HG02759 (cell line): ENCODE measurements at regions not wholly inside any gene's neighbourhood (a gene's known extent, or its start where the extent isn't known, plus 50 kb on each side); places are given as distances from the start of the nearest gene placed in this dataset.

Experiments
- ATAC-seq: cut with Tn5 transposase; IDR thresholded peaks from one replicate; pipeline ENCODE4 v1.9.1; 2021; ENCODE audit warnings: mild to moderate bottlenecking, moderate library complexity; ENCODE audit not compliant: unreplicated experiment

- ATAC-seq: no peak
Observed at GRCh38 chr4:123455360-123455759, 58.8 kb downstream of the SPRY1 start.

- ATAC-seq: no peak
Observed at GRCh38 chr4:123462007-123462406, 65.4 kb downstream of the SPRY1 start.

GRCh38 chr4:123463869-123464268 lies 67.3 kb downstream of the SPRY1 start:
- no peak for ATAC-seq

GRCh38 chr4:123465416-123465815 lies 68.8 kb downstream of the SPRY1 start:
- ATAC-seq: no peak

GRCh38 chr4:123466080-123466785 lies 69.6 kb downstream of the SPRY1 start:
- ATAC-seq: no peak

- no peak for ATAC-seq
Observed at GRCh38 chr4:123468479-123469031, 72.0 kb downstream of the SPRY1 start.

GRCh38 chr4:123469245-123469644 lies 72.7 kb downstream of the SPRY1 start:
- no peak for ATAC-seq

- ATAC-seq: no peak
Observed at GRCh38 chr4:123469696-123470095, 73.1 kb downstream of the SPRY1 start.

- no peak for ATAC-seq
Observed at GRCh38 chr4:123470640-123471039, 74.0 kb downstream of the SPRY1 start.

GRCh38 chr4:123471655-123472369 lies 75.2 kb downstream of the SPRY1 start:
- ATAC-seq: no peak

GRCh38 chr4:123474817-123475216 lies 78.2 kb downstream of the SPRY1 start:
- ATAC-seq: no peak

- ATAC-seq: no peak
Observed at GRCh38 chr4:123476089-123476488, 79.5 kb downstream of the SPRY1 start.

GRCh38 chr4:123477711-123478209 lies 81.2 kb downstream of the SPRY1 start:
- peak; percentile 59 for ATAC-seq

GRCh38 chr4:123478859-123479345 lies 82.3 kb downstream of the SPRY1 start:
- ATAC-seq: no peak

- ATAC-seq: no peak
Observed at GRCh38 chr4:123479944-123480343, 83.3 kb downstream of the SPRY1 start.

GRCh38 chr4:123480706-123481418 lies 84.3 kb downstream of the SPRY1 start:
- no peak for ATAC-seq

- no peak for ATAC-seq
Observed at GRCh38 chr4:123481717-123482116, 85.1 kb downstream of the SPRY1 start.

- no peak for ATAC-seq
Observed at GRCh38 chr4:123484291-123484926, 87.8 kb downstream of the SPRY1 start.

GRCh38 chr4:123485601-123486000 lies 89.0 kb downstream of the SPRY1 start:
- no peak for ATAC-seq

- peak; percentile 92 for ATAC-seq
Observed at GRCh38 chr4:123488916-123489315, 92.3 kb downstream of the SPRY1 start.

- no peak for ATAC-seq
Observed at GRCh38 chr4:123495530-123495929, 98.9 kb downstream of the SPRY1 start.
